Panc1 (cell line): ENCODE measurements at regions not wholly inside any gene's neighbourhood (a gene's known extent, or its start where the extent isn't known, plus 50 kb on each side); places are given as distances from the start of the nearest gene placed in this dataset.

Experiments used
- POLR2AphosphoS5 ChIP-seq: IDR thresholded peaks from 2 replicates; pipeline ENCODE4 v1.6.1; 2012; ENCODE audit warnings: mild to moderate bottlenecking, low read depth, low read length, moderate library complexity
- SIN3A ChIP-seq: IDR thresholded peaks from 2 replicates; pipeline ENCODE4 v1.6.1; 2012; ENCODE audit warnings: low read depth, mild to moderate bottlenecking, low read length, moderate library complexity, borderline replicate concordance; ENCODE audit not compliant: insufficient read depth
- TF ChIP-seq, protein P1 (sequence below): fragments of 450-650 bp; IDR thresholded peaks from 2 replicates; pipeline ENCODE4 v1.5.1; 2017; ENCODE audit warnings: mild to moderate bottlenecking
- TF ChIP-seq, protein P2 (sequence below), 2 experiments: IDR thresholded peaks; 2 replicates each; pipeline ENCODE4 v1.6.1; 2011 to 2012; ENCODE audit warnings: low read depth in 2 of 2, control low read depth in 1 of 2, low read length in 1 of 2, mild to moderate bottlenecking in 1 of 2, moderate library complexity in 1 of 2; ENCODE audit not compliant: insufficient read depth in 1 of 2

DNA sequence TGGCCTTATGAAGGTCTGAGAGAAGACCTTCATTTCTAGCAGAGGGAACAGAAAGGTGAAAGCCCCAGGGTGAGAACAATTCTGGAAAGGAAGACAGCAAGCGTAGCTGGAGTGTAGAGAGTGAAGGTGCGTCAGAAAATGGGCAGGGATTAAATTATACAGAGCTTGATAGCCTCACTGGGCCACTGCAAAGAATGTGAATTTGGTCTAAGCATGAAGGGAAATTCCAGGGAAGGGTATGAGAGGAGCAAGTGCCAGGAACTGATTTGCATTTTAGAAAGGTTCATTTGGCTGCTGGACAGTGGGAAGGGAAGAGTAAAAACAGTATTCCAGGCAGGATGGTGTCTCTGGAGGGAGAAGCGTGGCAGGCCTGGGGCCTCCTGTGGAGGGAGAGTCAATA, 274.1 kb upstream of the ASIC2 start:
- TF ChIP-seq, protein P1, sequence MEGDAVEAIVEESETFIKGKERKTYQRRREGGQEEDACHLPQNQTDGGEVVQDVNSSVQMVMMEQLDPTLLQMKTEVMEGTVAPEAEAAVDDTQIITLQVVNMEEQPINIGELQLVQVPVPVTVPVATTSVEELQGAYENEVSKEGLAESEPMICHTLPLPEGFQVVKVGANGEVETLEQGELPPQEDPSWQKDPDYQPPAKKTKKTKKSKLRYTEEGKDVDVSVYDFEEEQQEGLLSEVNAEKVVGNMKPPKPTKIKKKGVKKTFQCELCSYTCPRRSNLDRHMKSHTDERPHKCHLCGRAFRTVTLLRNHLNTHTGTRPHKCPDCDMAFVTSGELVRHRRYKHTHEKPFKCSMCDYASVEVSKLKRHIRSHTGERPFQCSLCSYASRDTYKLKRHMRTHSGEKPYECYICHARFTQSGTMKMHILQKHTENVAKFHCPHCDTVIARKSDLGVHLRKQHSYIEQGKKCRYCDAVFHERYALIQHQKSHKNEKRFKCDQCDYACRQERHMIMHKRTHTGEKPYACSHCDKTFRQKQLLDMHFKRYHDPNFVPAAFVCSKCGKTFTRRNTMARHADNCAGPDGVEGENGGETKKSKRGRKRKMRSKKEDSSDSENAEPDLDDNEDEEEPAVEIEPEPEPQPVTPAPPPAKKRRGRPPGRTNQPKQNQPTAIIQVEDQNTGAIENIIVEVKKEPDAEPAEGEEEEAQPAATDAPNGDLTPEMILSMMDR = no peak
- TF ChIP-seq, protein P2, sequence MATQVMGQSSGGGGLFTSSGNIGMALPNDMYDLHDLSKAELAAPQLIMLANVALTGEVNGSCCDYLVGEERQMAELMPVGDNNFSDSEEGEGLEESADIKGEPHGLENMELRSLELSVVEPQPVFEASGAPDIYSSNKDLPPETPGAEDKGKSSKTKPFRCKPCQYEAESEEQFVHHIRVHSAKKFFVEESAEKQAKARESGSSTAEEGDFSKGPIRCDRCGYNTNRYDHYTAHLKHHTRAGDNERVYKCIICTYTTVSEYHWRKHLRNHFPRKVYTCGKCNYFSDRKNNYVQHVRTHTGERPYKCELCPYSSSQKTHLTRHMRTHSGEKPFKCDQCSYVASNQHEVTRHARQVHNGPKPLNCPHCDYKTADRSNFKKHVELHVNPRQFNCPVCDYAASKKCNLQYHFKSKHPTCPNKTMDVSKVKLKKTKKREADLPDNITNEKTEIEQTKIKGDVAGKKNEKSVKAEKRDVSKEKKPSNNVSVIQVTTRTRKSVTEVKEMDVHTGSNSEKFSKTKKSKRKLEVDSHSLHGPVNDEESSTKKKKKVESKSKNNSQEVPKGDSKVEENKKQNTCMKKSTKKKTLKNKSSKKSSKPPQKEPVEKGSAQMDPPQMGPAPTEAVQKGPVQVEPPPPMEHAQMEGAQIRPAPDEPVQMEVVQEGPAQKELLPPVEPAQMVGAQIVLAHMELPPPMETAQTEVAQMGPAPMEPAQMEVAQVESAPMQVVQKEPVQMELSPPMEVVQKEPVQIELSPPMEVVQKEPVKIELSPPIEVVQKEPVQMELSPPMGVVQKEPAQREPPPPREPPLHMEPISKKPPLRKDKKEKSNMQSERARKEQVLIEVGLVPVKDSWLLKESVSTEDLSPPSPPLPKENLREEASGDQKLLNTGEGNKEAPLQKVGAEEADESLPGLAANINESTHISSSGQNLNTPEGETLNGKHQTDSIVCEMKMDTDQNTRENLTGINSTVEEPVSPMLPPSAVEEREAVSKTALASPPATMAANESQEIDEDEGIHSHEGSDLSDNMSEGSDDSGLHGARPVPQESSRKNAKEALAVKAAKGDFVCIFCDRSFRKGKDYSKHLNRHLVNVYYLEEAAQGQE (IDR thresholded peaks at IDR 0.05; ENCODE audit: insufficient read depth in 1 of 2, low read depth in 2 of 2, low read length in 1 of 2) = no peak
- TF ChIP-seq POLR2AphosphoS5 (no peak), SIN3A (no peak)
